ENCODE measurements at regions not wholly inside any gene's neighbourhood (a gene's known extent, or its start where the extent isn't known, plus 50 kb on each side); places are given as distances from the start of the nearest gene placed in this dataset.

GRCh38 chrX:8090906-8091305 is 80.2 kb downstream of the VCX2 start:
- TF ChIP-seq, protein P1, sequence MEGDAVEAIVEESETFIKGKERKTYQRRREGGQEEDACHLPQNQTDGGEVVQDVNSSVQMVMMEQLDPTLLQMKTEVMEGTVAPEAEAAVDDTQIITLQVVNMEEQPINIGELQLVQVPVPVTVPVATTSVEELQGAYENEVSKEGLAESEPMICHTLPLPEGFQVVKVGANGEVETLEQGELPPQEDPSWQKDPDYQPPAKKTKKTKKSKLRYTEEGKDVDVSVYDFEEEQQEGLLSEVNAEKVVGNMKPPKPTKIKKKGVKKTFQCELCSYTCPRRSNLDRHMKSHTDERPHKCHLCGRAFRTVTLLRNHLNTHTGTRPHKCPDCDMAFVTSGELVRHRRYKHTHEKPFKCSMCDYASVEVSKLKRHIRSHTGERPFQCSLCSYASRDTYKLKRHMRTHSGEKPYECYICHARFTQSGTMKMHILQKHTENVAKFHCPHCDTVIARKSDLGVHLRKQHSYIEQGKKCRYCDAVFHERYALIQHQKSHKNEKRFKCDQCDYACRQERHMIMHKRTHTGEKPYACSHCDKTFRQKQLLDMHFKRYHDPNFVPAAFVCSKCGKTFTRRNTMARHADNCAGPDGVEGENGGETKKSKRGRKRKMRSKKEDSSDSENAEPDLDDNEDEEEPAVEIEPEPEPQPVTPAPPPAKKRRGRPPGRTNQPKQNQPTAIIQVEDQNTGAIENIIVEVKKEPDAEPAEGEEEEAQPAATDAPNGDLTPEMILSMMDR (conservative IDR thresholded peaks at IDR 0.05 in 1 of 2, IDR thresholded peaks at IDR 0.05 in 1 of 2; ENCODE audit: low read depth in 1 of 2, low read length in 2 of 2) = no peak
- TF ChIP-seq EZH2 (IDR thresholded peaks at IDR 0.05; ENCODE audit: low read length, missing control alignments) = no peak
